Natural killer cell (primary cell): ENCODE measurements at regions not wholly inside any gene's neighbourhood (a gene's known extent, or its start where the extent isn't known, plus 50 kb on each side); places are given as distances from the start of the nearest gene placed in this dataset.

Experiments
- ATAC-seq, 3 donors: fragments of 150-1000 bp in 2 of 3; fragments of 200-7000 bp in 1 of 3; cut with Tn5 transposase; 1 replicate in 1 of 3; 2 replicates in 2 of 3; pipeline ENCODE4 v1.10.0; 2021; ENCODE audit warnings: mild to moderate bottlenecking in 2 of 3, moderate library complexity in 2 of 3
- DNase-seq, 2 donors: peaks; one replicate each; pipeline versions ENCODE4 v3.0.0 to v3.0.0-alpha.2; 2013 to 2021; ENCODE audit warnings: mixed read lengths in 1 of 2
- H3K27ac ChIP-seq: one replicate; pipeline ENCODE4 v1.5.1; 2013; ENCODE audit warnings: mild to moderate bottlenecking, low read length
- H3K27me3 ChIP-seq: one replicate; pipeline ENCODE4 v1.6.1; 2013; ENCODE audit warnings: low read length; ENCODE audit not compliant: control insufficient read depth, insufficient read depth
- H3K36me3 ChIP-seq: one replicate; pipeline ENCODE4 v1.6.1; 2013; ENCODE audit warnings: low read length; ENCODE audit not compliant: control insufficient read depth, insufficient read depth
- H3K4me1 ChIP-seq: one replicate; pipeline ENCODE4 v1.6.1; 2013; ENCODE audit warnings: low read length; ENCODE audit not compliant: control insufficient read depth, insufficient read depth
- H3K4me3 ChIP-seq: one replicate; pipeline ENCODE4 v1.5.1; 2013; ENCODE audit warnings: low read length
- H3K9me3 ChIP-seq: one replicate; pipeline ENCODE4 v1.6.1; 2013; ENCODE audit warnings: low read length; ENCODE audit not compliant: control insufficient read depth, insufficient read depth
- H3K27ac Mint-ChIP-seq, 2 donors: one replicate each; pipeline ENCODE4 v1.8.0; 2022; ENCODE audit warnings: mild to moderate bottlenecking in 2 of 2, mixed read lengths in 2 of 2, moderate library complexity in 1 of 2
- H3K27me3 Mint-ChIP-seq, 2 donors: one replicate each; pipeline ENCODE4 v1.8.0; 2022; ENCODE audit warnings: low read depth in 2 of 2, mixed read lengths in 2 of 2
- H3K36me3 Mint-ChIP-seq: one replicate; pipeline ENCODE4 v1.8.0; 2022; ENCODE audit warnings: mixed read lengths
- H3K4me1 Mint-ChIP-seq, 2 donors: one replicate each; pipeline ENCODE4 v1.8.0; 2022; ENCODE audit warnings: mixed read lengths in 2 of 2
- H3K4me3 Mint-ChIP-seq: one replicate; pipeline ENCODE4 v1.8.0; 2022; ENCODE audit warnings: mild to moderate bottlenecking, moderate library complexity, mixed read lengths
- H3K9me3 Mint-ChIP-seq, 2 donors: one replicate each; pipeline ENCODE4 v1.8.0; 2022; ENCODE audit warnings: mixed read lengths in 2 of 2
- WGBS: methylation state at CpG from one replicate; pipeline ENCODE4 v1.1.7; 2013; ENCODE audit warnings: missing lambda C conversion rate; ENCODE audit not compliant: insufficient coverage; 5-methylcytosine and 5-hydroxymethylcytosine counted together
- intact Hi-C: fragments of 100-400 bp; cut with micrococcal nuclease; formaldehyde crosslinking; loops from one replicate; pipeline ENCODE4 v1.14.2; 2022
- TF ChIP-seq, protein P1 (sequence below): fragments of 200-600 bp; IDR thresholded peaks from one replicate; pipeline ENCODE4 v1.8.0; 2022; ENCODE audit warnings: antibody characterized with exemption

DNA sequence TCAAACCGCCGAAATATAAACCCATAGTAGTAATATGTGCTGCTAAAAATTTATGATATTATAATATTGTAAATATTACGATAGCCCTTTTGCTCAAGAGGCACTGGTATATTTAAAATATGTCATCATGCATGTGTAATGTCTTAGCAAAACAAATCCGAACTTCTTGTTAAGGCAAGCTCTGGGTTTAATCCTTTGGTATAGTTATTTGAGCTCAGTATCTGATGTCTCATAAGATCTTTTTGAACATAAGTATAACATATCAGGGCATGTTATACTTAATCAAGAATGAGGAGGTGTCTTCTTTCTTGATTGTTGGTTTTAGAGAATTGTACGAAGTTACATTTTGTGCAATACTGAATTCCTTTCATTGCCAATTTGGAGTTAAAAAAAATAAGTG, 154.1 kb upstream of the CBLB start:
- no peak overlapping the region for H3K27ac ChIP-seq
- H3K9me3 Mint-ChIP-seq: no peaks in the 10 kb centered on the region
- no peaks in the 10 kb centered on the region for H3K4me1 ChIP-seq
- H3K36me3 Mint-ChIP-seq: no peaks in the 10 kb centered on the region
- DNase-seq (no peak), ATAC-seq (no peak)
- H3K9me3 ChIP-seq: no peaks in the 10 kb centered on the region
- TF ChIP-seq, protein P1, sequence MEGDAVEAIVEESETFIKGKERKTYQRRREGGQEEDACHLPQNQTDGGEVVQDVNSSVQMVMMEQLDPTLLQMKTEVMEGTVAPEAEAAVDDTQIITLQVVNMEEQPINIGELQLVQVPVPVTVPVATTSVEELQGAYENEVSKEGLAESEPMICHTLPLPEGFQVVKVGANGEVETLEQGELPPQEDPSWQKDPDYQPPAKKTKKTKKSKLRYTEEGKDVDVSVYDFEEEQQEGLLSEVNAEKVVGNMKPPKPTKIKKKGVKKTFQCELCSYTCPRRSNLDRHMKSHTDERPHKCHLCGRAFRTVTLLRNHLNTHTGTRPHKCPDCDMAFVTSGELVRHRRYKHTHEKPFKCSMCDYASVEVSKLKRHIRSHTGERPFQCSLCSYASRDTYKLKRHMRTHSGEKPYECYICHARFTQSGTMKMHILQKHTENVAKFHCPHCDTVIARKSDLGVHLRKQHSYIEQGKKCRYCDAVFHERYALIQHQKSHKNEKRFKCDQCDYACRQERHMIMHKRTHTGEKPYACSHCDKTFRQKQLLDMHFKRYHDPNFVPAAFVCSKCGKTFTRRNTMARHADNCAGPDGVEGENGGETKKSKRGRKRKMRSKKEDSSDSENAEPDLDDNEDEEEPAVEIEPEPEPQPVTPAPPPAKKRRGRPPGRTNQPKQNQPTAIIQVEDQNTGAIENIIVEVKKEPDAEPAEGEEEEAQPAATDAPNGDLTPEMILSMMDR: no peak
- no peaks in the 10 kb centered on the region for H3K27me3 ChIP-seq
- H3K4me1 Mint-ChIP-seq: peaks cover 8% of the 10 kb centered on the region in 2 donors
- 100% methylated on average over 1 of the region's 5 CpGs for WGBS
- H3K27me3 Mint-ChIP-seq: no peaks in the 10 kb centered on the region
- intact Hi-C loops: no loop called here
- no peaks in the 10 kb centered on the region for H3K36me3 ChIP-seq
- no peak overlapping the region for H3K4me3 Mint-ChIP-seq
- H3K4me3 ChIP-seq: no peak overlapping the region
- H3K27ac Mint-ChIP-seq: no peak overlapping the region

GRCh38 chr3:106025151-106025722, 156.4 kb upstream of the CBLB start:
- ATAC-seq (no peak), DNase-seq (no peak)
- Histone ChIP-seq H3K27me3 (no peaks in the 10 kb centered on the region), H3K4me1 (no peaks in the 10 kb centered on the region), H3K4me3 (no peak overlapping the region), H3K36me3 (no peaks in the 10 kb centered on the region), H3K9me3 (no peaks in the 10 kb centered on the region), H3K27ac (no peak overlapping the region)
- TF ChIP-seq, protein P1: no peak
- 76% methylated on average over 4 of the region's 4 CpGs for WGBS
- no peaks in the 10 kb centered on the region for H3K36me3 Mint-ChIP-seq
- H3K4me3 Mint-ChIP-seq: no peak overlapping the region
- no peaks in the 10 kb centered on the region for H3K27me3 Mint-ChIP-seq
- intact Hi-C loops: no loop called here
- no peaks in the 10 kb centered on the region for H3K9me3 Mint-ChIP-seq
- H3K27ac Mint-ChIP-seq: peak overlapping the region in 1 of 2 donors; percentile 3
- peaks cover 8% of the 10 kb centered on the region in 2 donors for H3K4me1 Mint-ChIP-seq

GRCh38 chr3:106029954-106030626, 161.3 kb upstream of the CBLB start:
- no peak for ATAC-seq
- Histone ChIP-seq H3K27me3 (no peaks in the 10 kb centered on the region), H3K4me3 (no peak overlapping the region), H3K9me3 (no peaks in the 10 kb centered on the region), H3K36me3 (no peaks in the 10 kb centered on the region), H3K27ac (no peak overlapping the region), H3K4me1 (no peaks in the 10 kb centered on the region)
- peaks cover 0 to 9% of the 10 kb centered on the region in 2 donors for H3K27me3 Mint-ChIP-seq
- peaks cover 17 to 28% of the 10 kb centered on the region in 2 donors for H3K4me1 Mint-ChIP-seq
- no peaks in the 10 kb centered on the region for H3K9me3 Mint-ChIP-seq
- H3K36me3 Mint-ChIP-seq: no peaks in the 10 kb centered on the region
- H3K4me3 Mint-ChIP-seq: no peak overlapping the region
- DNase-seq: no peak
- H3K27ac Mint-ChIP-seq: no peak overlapping the region
- WGBS: 81% methylated on average over 3 of the region's 4 CpGs
- TF ChIP-seq, protein P1: no peak
- intact Hi-C loops: loop anchor here (5.0 to 10.0 kb wide), 2 partner anchors 145 to 163 kb away; partner anchors contain the start of gene CBLB

- H3K27ac ChIP-seq: no peak overlapping the region
- peaks cover 0 to 9% of the 10 kb centered on the region in 2 donors for H3K27me3 Mint-ChIP-seq
- H3K36me3 Mint-ChIP-seq: no peaks in the 10 kb centered on the region
- H3K27ac Mint-ChIP-seq: no peak overlapping the region
- H3K9me3 Mint-ChIP-seq: no peaks in the 10 kb centered on the region
- H3K4me1 ChIP-seq: no peaks in the 10 kb centered on the region
- H3K4me1 Mint-ChIP-seq: peaks cover 14 to 25% of the 10 kb centered on the region in 2 donors
- TF ChIP-seq, protein P1: no peak
- no peak overlapping the region for H3K4me3 Mint-ChIP-seq
- no peaks in the 10 kb centered on the region for H3K27me3 ChIP-seq
- H3K36me3 ChIP-seq: no peaks in the 10 kb centered on the region
- no peaks in the 10 kb centered on the region for H3K9me3 ChIP-seq
- intact Hi-C loops: loop anchor here (5.0 to 10.0 kb wide), 2 partner anchors 144 to 163 kb away; partner anchors contain the start of gene CBLB
- ATAC-seq (no peak), DNase-seq (no peak)
- no peak overlapping the region for H3K4me3 ChIP-seq
Measured at GRCh38 chr3:106030627-106030963, 161.8 kb upstream of the CBLB start.
